ENCODE measurements at regions not wholly inside any gene's neighbourhood (a gene's known extent, or its start where the extent isn't known, plus 50 kb on each side); places are given as distances from the start of the nearest gene placed in this dataset.

- DNase-seq (ENCODE audit: low read depth in 1 of 2, low spot score in 1 of 2) = no peak
- Histone ChIP-seq H3K9me3 (ENCODE audit: low read depth) (no peaks in the 10 kb centered on the region), H3K27ac (no peak overlapping the region)
These were observed 205.7 kb downstream of the DIO2 start for GRCh38 chr14:80005561-80005960.

GRCh38 chr14:80004871-80005270 lies 206.4 kb downstream of the DIO2 start:
- Histone ChIP-seq H3K4me3 (no peak overlapping the region), H3K9me3 (ENCODE audit: low read depth) (no peaks in the 10 kb centered on the region), H3K36me3 (no peaks in the 10 kb centered on the region), H3K27ac (no peak overlapping the region), H3K4me1 (ENCODE audit: low read depth) (no peaks in the 10 kb centered on the region), H3K27me3 (peaks cover 3% of the 10 kb centered on the region)
- no peak for TF ChIP-seq CTCF (IDR thresholded peaks at IDR 0.05; ENCODE audit: low read depth, low read length)
- DNase-seq (ENCODE audit: low read depth in 1 of 2, low spot score in 1 of 2) = no peak

More at GRCh38 chr14:80005561-80005960, 205.7 kb downstream of the DIO2 start:
- no peak for TF ChIP-seq CTCF (IDR thresholded peaks at IDR 0.05; ENCODE audit: low read depth, low read length)
- H3K36me3 ChIP-seq = no peaks in the 10 kb centered on the region
- H3K27me3 ChIP-seq = peaks cover 3% of the 10 kb centered on the region
- no peaks in the 10 kb centered on the region for H3K4me1 ChIP-seq (ENCODE audit: low read depth)
- H3K4me3 ChIP-seq = no peak overlapping the region

- no peaks in the 10 kb centered on the region for H3K4me1 ChIP-seq (ENCODE audit: low read depth)
- peaks cover 3% of the 10 kb centered on the region for H3K27me3 ChIP-seq
- DNase-seq (ENCODE audit: low read depth in 1 of 2, low spot score in 1 of 2) = no peak
- no peaks in the 10 kb centered on the region for H3K36me3 ChIP-seq
- TF ChIP-seq CTCF (IDR thresholded peaks at IDR 0.05; ENCODE audit: low read depth, low read length) = no peak
- H3K9me3 ChIP-seq (ENCODE audit: low read depth) = no peaks in the 10 kb centered on the region
- H3K27ac ChIP-seq = no peak overlapping the region
- H3K4me3 ChIP-seq = no peak overlapping the region
These were observed 208.2 kb downstream of the DIO2 start for GRCh38 chr14:80003138-80003537.

GRCh38 chr14:79997509-79998208 lies 213.6 kb downstream of the DIO2 start:
- no peaks in the 10 kb centered on the region for H3K36me3 ChIP-seq
- DNase-seq (ENCODE audit: low read depth in 1 of 2, low spot score in 1 of 2) = no peak
- H3K9me3 ChIP-seq (ENCODE audit: low read depth) = no peaks in the 10 kb centered on the region
- H3K27ac ChIP-seq = no peak overlapping the region
- H3K4me3 ChIP-seq = no peak overlapping the region
- no peaks in the 10 kb centered on the region for H3K4me1 ChIP-seq (ENCODE audit: low read depth)
- peaks cover 37% of the 10 kb centered on the region for H3K27me3 ChIP-seq
- TF ChIP-seq CTCF (IDR thresholded peaks at IDR 0.05; ENCODE audit: low read depth, low read length) = no peak

GRCh38 chr14:79992407-79993198 lies 218.7 kb downstream of the DIO2 start:
- Histone ChIP-seq H3K4me3 (no peak overlapping the region), H3K9me3 (ENCODE audit: low read depth) (no peaks in the 10 kb centered on the region), H3K36me3 (no peaks in the 10 kb centered on the region), H3K27me3 (peaks cover 42% of the 10 kb centered on the region), H3K4me1 (ENCODE audit: low read depth) (no peaks in the 10 kb centered on the region), H3K27ac (no peak overlapping the region)
- DNase-seq (ENCODE audit: low read depth in 1 of 2, low spot score in 1 of 2) = peak in 1 of 2 donors; percentile 12
- TF ChIP-seq CTCF (IDR thresholded peaks at IDR 0.05; ENCODE audit: low read depth, low read length) = no peak
